LHCN-M2 (cell line): ENCODE measurements at regions not wholly inside any gene's neighbourhood (a gene's known extent, or its start where the extent isn't known, plus 50 kb on each side); places are given as distances from the start of the nearest gene placed in this dataset.
"Not testable (repeated sequence)": the region's sequence is repeated elsewhere in the genome, so short reads cannot be mapped to it uniquely, and the experiment has no call there.

ENCODE experiments used
- DNase-seq: peaks from one replicate; pipeline ENCODE4 v3.0.0-alpha.2; 2012; ENCODE audit warnings: low read depth

GRCh38 chr13:63731896-63732295 lies 2316.2 kb upstream of the PCDH20 start:
- no peak for DNase-seq

GRCh38 chr13:63712159-63712558 lies 2296.5 kb upstream of the PCDH20 start:
- not testable (repeated sequence) for DNase-seq

- no peak for DNase-seq
Measured at GRCh38 chr13:63706751-63707150, 2291.1 kb upstream of the PCDH20 start.

- DNase-seq: no peak
Measured at GRCh38 chr13:63704521-63704920, 2288.9 kb upstream of the PCDH20 start.

GRCh38 chr13:63700350-63700749 lies 2284.7 kb upstream of the PCDH20 start:
- no peak for DNase-seq

- DNase-seq: no peak
Measured at GRCh38 chr13:63699948-63700347, 2284.3 kb upstream of the PCDH20 start.

GRCh38 chr13:63696055-63696454 lies 2280.4 kb upstream of the PCDH20 start:
- no peak for DNase-seq

- no peak for DNase-seq
Measured at GRCh38 chr13:63693696-63694095, 2278.0 kb upstream of the PCDH20 start.

- no peak for DNase-seq
Measured at GRCh38 chr13:63691474-63691873, 2275.8 kb upstream of the PCDH20 start.

GRCh38 chr13:63690672-63691071 lies 2275.0 kb upstream of the PCDH20 start:
- no peak for DNase-seq

- DNase-seq: no peak
Measured at GRCh38 chr13:63684822-63685221, 2269.2 kb upstream of the PCDH20 start.

- no peak for DNase-seq
Measured at GRCh38 chr13:63680704-63681103, 2265.1 kb upstream of the PCDH20 start.

- DNase-seq: no peak
Measured at GRCh38 chr13:63671296-63671695, 2255.6 kb upstream of the PCDH20 start.

- DNase-seq: no peak
Measured at GRCh38 chr13:63651394-63651793, 2235.7 kb upstream of the PCDH20 start.

GRCh38 chr13:63643543-63643942 lies 2227.9 kb upstream of the PCDH20 start:
- no peak for DNase-seq

GRCh38 chr13:63636316-63636993 lies 2220.8 kb upstream of the PCDH20 start:
- DNase-seq: no peak

GRCh38 chr13:63632321-63632720 lies 2216.7 kb upstream of the PCDH20 start:
- no peak for DNase-seq

GRCh38 chr13:63631006-63631405 lies 2215.4 kb upstream of the PCDH20 start:
- no peak for DNase-seq

GRCh38 chr13:63629591-63629990 lies 2213.9 kb upstream of the PCDH20 start:
- no peak for DNase-seq

GRCh38 chr13:63628310-63628709 lies 2212.7 kb upstream of the PCDH20 start:
- no peak for DNase-seq

- no peak for DNase-seq
Measured at GRCh38 chr13:63625869-63626268, 2210.2 kb upstream of the PCDH20 start.

GRCh38 chr13:63614874-63615612 lies 2199.4 kb upstream of the PCDH20 start:
- DNase-seq: no peak

GRCh38 chr13:63607153-63607552 lies 2191.5 kb upstream of the PCDH20 start:
- no peak for DNase-seq
